Central memory CD4-positive, alpha-beta T cell (primary cell): ENCODE measurements at regions not wholly inside any gene's neighbourhood (a gene's known extent, or its start where the extent isn't known, plus 50 kb on each side); places are given as distances from the start of the nearest gene placed in this dataset.

Source experiments
- DNase-seq: peaks from one replicate; pipeline ENCODE4 v3.0.0; 2022

GRCh38 chr2:239700686-239701345 is 300.0 kb upstream of the HDAC4 start:
- no peak for DNase-seq

GRCh38 chr2:239697399-239698164 is 296.8 kb upstream of the HDAC4 start:
- DNase-seq: no peak

- no peak for DNase-seq
Observed at GRCh38 chr2:239696559-239697207, 295.9 kb upstream of the HDAC4 start.

- DNase-seq: no peak
Observed at GRCh38 chr2:239695728-239696240, 295.0 kb upstream of the HDAC4 start.

- no peak for DNase-seq
Observed at GRCh38 chr2:239695106-239695727, 294.4 kb upstream of the HDAC4 start.

- no peak for DNase-seq
Observed at GRCh38 chr2:239694487-239694886, 293.7 kb upstream of the HDAC4 start.

GRCh38 chr2:239693761-239694415 is 293.1 kb upstream of the HDAC4 start:
- DNase-seq: no peak

- no peak for DNase-seq
Observed at GRCh38 chr2:239693330-239693729, 292.5 kb upstream of the HDAC4 start.

- DNase-seq: no peak
Observed at GRCh38 chr2:239692919-239693318, 292.1 kb upstream of the HDAC4 start.

GRCh38 chr2:239692362-239692851 is 291.6 kb upstream of the HDAC4 start:
- DNase-seq: no peak

GRCh38 chr2:239691720-239692119 is 290.9 kb upstream of the HDAC4 start:
- DNase-seq: no peak

- DNase-seq: no peak
Observed at GRCh38 chr2:239690651-239691631, 290.1 kb upstream of the HDAC4 start.

GRCh38 chr2:239689985-239690384 is 289.2 kb upstream of the HDAC4 start:
- no peak for DNase-seq

- DNase-seq: no peak
Observed at GRCh38 chr2:239689410-239689809, 288.6 kb upstream of the HDAC4 start.

GRCh38 chr2:239688840-239689239 is 288.0 kb upstream of the HDAC4 start:
- DNase-seq: no peak

GRCh38 chr2:239688122-239688681 is 287.4 kb upstream of the HDAC4 start:
- DNase-seq: no peak

- DNase-seq: no peak
Observed at GRCh38 chr2:239687441-239687840, 286.6 kb upstream of the HDAC4 start.

GRCh38 chr2:239685965-239686364 is 285.1 kb upstream of the HDAC4 start:
- DNase-seq: no peak

- DNase-seq: no peak
Observed at GRCh38 chr2:239685556-239685955, 284.7 kb upstream of the HDAC4 start.

- no peak for DNase-seq
Observed at GRCh38 chr2:239684996-239685395, 284.2 kb upstream of the HDAC4 start.

GRCh38 chr2:239684271-239684810 is 283.5 kb upstream of the HDAC4 start:
- DNase-seq: no peak
